ENCODE measurements at regions not wholly inside any gene's neighbourhood (a gene's known extent, or its start where the extent isn't known, plus 50 kb on each side); places are given as distances from the start of the nearest gene placed in this dataset.

DNA sequence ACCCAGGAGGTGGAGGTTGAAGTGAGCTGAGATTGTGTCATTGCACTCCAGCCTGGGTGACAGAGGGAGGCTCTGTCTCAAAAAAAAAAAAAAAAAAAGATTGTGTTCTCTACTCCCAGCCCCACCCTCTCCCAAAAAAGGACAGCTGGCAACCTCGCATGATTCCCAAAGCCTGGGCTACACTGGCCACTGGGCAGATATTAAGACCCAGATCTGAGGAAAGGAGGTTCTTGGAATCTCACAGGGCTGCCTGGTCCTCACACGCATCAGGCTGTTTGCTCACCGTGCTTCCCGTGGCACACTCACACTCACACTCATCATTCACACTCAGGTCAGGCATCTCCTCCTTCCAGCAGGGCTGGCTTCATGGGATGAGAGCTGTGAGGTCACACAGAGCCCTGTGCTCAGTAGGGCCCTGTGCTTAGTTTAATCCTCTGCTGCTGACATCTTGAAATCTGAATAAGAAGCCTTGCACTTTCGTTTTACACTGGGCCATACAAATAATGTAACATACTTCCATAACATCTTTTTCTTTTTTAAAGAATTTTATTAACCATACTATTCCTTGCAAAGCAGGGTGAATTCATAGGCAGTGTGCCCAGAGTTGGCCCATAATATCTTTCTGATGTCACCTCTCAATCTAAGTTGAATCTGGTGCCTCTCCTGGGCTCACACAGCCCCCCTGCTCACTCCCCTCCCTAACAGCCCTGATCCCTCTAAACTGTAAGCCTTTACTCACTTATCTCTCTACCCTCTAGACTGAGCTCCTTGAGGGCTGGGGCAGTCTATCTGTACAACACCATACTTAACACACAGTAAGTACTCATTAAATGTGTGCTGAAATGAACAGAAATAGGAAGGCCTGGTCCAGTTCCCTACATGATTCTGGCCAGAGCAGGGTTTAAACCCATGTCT, 50.2 kb upstream of the C15orf39 start:
- TF ChIP-seq CTCF (IDR thresholded peaks at IDR 0.05; ENCODE audit: insufficient read depth, low read length, poor library complexity, severe bottlenecking) (no peak), EZH2phosphoT487 (conservative IDR thresholded peaks at IDR 0.05; ENCODE audit: low read length) (no peak)

Measured in SU-DHL-6 (cell line).